ENCODE measurements at regions not wholly inside any gene's neighbourhood (a gene's known extent, or its start where the extent isn't known, plus 50 kb on each side); places are given as distances from the start of the nearest gene placed in this dataset.

DNA sequence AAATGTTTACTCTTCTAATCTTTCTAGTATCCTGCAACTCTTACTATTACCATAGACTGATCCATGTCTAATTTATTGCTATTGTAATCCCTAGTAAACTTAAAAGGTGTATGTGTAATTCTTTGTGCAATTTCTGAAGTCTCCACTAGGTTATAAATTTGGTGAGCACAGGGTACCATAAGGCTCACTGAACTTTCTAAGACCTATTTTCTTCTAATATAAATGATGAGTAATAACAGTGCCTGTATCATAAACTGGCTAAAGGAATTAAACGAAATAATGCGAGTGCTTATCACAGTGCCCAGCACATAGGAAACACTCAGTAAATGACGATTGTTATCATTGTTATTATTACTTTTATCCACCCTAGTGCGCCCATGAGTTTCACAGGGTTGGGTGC is 119.1 kb downstream of the KLF12 start:
- no peaks in the 10 kb centered on the region for H3K4me1 ChIP-seq (ENCODE audit: control insufficient read depth in 1 of 2, insufficient read depth in 2 of 2, low read length in 2 of 2)
- no peaks in the 10 kb centered on the region for H4K20me1 ChIP-seq (ENCODE audit: insufficient read depth)
- H3K27ac ChIP-seq (ENCODE audit: low read depth, low read length) = no peak overlapping the region
- H3K9me2 ChIP-seq (ENCODE audit: insufficient read depth) = no peaks in the 10 kb centered on the region
- RAD21 ChIA-PET (ENCODE audit: low non-redundant PET in 1 of 2, low total read pairs in 2 of 2, uncharacterized antibody in 2 of 2, unreplicated experiment in 2 of 2) = no interaction called here
- POLR2A ChIA-PET = no interaction called here
- CTCF ChIA-PET = no interaction called here
- TF ChIP-seq FOSL1 (IDR thresholded peaks at IDR 0.05; ENCODE audit: low read depth) = no peak
- TF ChIP-seq, protein P1, sequence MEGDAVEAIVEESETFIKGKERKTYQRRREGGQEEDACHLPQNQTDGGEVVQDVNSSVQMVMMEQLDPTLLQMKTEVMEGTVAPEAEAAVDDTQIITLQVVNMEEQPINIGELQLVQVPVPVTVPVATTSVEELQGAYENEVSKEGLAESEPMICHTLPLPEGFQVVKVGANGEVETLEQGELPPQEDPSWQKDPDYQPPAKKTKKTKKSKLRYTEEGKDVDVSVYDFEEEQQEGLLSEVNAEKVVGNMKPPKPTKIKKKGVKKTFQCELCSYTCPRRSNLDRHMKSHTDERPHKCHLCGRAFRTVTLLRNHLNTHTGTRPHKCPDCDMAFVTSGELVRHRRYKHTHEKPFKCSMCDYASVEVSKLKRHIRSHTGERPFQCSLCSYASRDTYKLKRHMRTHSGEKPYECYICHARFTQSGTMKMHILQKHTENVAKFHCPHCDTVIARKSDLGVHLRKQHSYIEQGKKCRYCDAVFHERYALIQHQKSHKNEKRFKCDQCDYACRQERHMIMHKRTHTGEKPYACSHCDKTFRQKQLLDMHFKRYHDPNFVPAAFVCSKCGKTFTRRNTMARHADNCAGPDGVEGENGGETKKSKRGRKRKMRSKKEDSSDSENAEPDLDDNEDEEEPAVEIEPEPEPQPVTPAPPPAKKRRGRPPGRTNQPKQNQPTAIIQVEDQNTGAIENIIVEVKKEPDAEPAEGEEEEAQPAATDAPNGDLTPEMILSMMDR (IDR thresholded peaks at IDR 0.05 in 2 of 3, conservative IDR thresholded peaks at IDR 0.05 in 1 of 3; ENCODE audit: borderline replicate concordance in 1 of 3, insufficient read depth in 1 of 3, low read depth in 2 of 3, low read length in 2 of 3) = peak in 2 of 3 experiments; percentile 31 to 46; a peak in 3 of 6 replicates
- H2AFZ ChIP-seq (ENCODE audit: low read depth, low read length, poor library complexity, severe bottlenecking) = no peak overlapping the region
- no peak for DNase-seq (ENCODE audit: low read depth, low spot score)
- H3K4me2 ChIP-seq (ENCODE audit: low read length) = no peak overlapping the region
- H3K4me3 ChIP-seq (replicated peaks in 1 of 2; ENCODE audit: low read depth in 1 of 2, low read length in 2 of 2) = no peak overlapping the region
- no peaks in the 10 kb centered on the region for H3K79me2 ChIP-seq (ENCODE audit: insufficient read depth, low read length)
- no TSS peak for BruUV-seq (replicated peaks)
- H3K9me3 ChIP-seq (ENCODE audit: control insufficient read depth in 1 of 2, insufficient read depth in 1 of 2, low read depth in 1 of 2, low read length in 2 of 2) = no peaks in the 10 kb centered on the region
- H3K9ac ChIP-seq (ENCODE audit: low read length) = no peak overlapping the region
- ATAC-seq = peak; percentile 81
- H3K36me3 ChIP-seq (ENCODE audit: control insufficient read depth in 1 of 2, insufficient read depth in 2 of 2, low read length in 2 of 2) = no peaks in the 10 kb centered on the region
- H3K27me3 ChIP-seq (ENCODE audit: insufficient read depth, low read length) = no peaks in the 10 kb centered on the region
- intact Hi-C loops (cut with micrococcal nuclease) = no loop called here

DNA sequence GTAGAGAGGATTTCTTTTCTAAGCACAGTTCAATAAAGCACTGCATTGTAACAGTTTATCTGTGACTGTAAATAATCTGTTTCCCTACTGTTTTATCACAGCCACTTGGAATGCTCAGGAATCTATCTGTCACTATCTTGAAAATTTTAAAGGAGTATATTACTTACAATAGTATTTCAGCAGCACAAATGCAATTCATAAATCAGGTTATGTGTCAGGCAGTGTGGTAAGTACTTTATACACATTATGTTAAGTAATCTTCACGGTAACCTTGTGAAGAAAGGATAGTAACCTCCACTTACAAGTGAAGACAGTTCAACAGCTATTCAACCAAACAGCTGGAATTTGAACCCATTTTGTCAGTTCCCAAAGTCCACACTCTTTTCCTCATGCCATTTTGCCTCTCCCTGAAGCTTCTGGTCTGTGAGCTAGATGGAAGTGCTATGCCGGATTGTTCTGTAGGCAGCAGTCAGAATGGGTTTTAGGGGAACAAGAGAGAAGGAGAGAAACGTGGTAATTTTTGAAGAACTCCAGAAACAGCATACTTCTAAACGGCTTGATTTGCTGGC is 125.0 kb downstream of the KLF12 start:
- H3K27ac ChIP-seq (ENCODE audit: low read depth, low read length) = no peak overlapping the region
- H2AFZ ChIP-seq (ENCODE audit: low read depth, low read length, poor library complexity, severe bottlenecking) = no peak overlapping the region
- H3K9me3 ChIP-seq (ENCODE audit: control insufficient read depth in 1 of 2, insufficient read depth in 1 of 2, low read depth in 1 of 2, low read length in 2 of 2) = no peaks in the 10 kb centered on the region
- POLR2A ChIA-PET = no interaction called here
- DNase-seq (ENCODE audit: low read depth, low spot score) = no peak
- RAD21 ChIA-PET (ENCODE audit: low non-redundant PET in 1 of 2, low total read pairs in 2 of 2, uncharacterized antibody in 2 of 2, unreplicated experiment in 2 of 2) = no interaction called here
- no peaks in the 10 kb centered on the region for H3K27me3 ChIP-seq (ENCODE audit: insufficient read depth, low read length)
- H4K20me1 ChIP-seq (ENCODE audit: insufficient read depth) = no peaks in the 10 kb centered on the region
- intact Hi-C loops (cut with micrococcal nuclease) = no loop called here
- no peak for ATAC-seq
- no peak overlapping the region for H3K4me2 ChIP-seq (ENCODE audit: low read length)
- H3K9ac ChIP-seq (ENCODE audit: low read length) = no peak overlapping the region
- no peaks in the 10 kb centered on the region for H3K9me2 ChIP-seq (ENCODE audit: insufficient read depth)
- TF ChIP-seq SRF (IDR thresholded peaks at IDR 0.05; ENCODE audit: low read depth) (no peak), FOSL1 (IDR thresholded peaks at IDR 0.05; ENCODE audit: low read depth) (no peak)
- H3K4me1 ChIP-seq (ENCODE audit: control insufficient read depth in 1 of 2, insufficient read depth in 2 of 2, low read length in 2 of 2) = no peaks in the 10 kb centered on the region
- CTCF ChIA-PET = no interaction called here
- H3K79me2 ChIP-seq (ENCODE audit: insufficient read depth, low read length) = no peaks in the 10 kb centered on the region
- H3K36me3 ChIP-seq (ENCODE audit: control insufficient read depth in 1 of 2, insufficient read depth in 2 of 2, low read length in 2 of 2) = no peaks in the 10 kb centered on the region
- no TSS peak for BruUV-seq (replicated peaks)
- H3K4me3 ChIP-seq (replicated peaks in 1 of 2; ENCODE audit: low read depth in 1 of 2, low read length in 2 of 2) = no peak overlapping the region

Data from HCT116 (cell line).